ENCODE measurements at regions not wholly inside any gene's neighbourhood (a gene's known extent, or its start where the extent isn't known, plus 50 kb on each side); places are given as distances from the start of the nearest gene placed in this dataset.
A peak's percentile ranks its signal among the peaks of the same experiment; 100 is the strongest.

- no peaks in the 10 kb centered on the region for H3F3A ChIP-seq (ENCODE audit: insufficient read depth)
- no peak overlapping the region for H2AFZ ChIP-seq
- in situ Hi-C loops (cut with MboI): no loop called here
- no peak overlapping the region for H3K27ac ChIP-seq
- H3K9me3 ChIP-seq (ENCODE audit: low read depth): no peaks in the 10 kb centered on the region
- TF ChIP-seq EZH2phosphoT487 (IDR thresholded peaks at IDR 0.05; ENCODE audit: insufficient read depth, low read depth) (no peak), EZH2 (IDR thresholded peaks at IDR 0.05; ENCODE audit: insufficient read depth, poor library complexity, severe bottlenecking) (no peak)
- H3K79me2 ChIP-seq (ENCODE audit: insufficient read depth): no peaks in the 10 kb centered on the region
- no peaks in the 10 kb centered on the region for H3K36me3 ChIP-seq (ENCODE audit: low read depth)
- no peak for DNase-seq
- no peak overlapping the region for H3K9ac ChIP-seq
- no peak overlapping the region for H3K4me3 ChIP-seq
- no peaks in the 10 kb centered on the region for H4K20me1 ChIP-seq (ENCODE audit: insufficient read depth)
- no peaks in the 10 kb centered on the region for H3K9me2 ChIP-seq (ENCODE audit: insufficient read depth)
- H3K4me1 ChIP-seq (ENCODE audit: insufficient read depth): no peaks in the 10 kb centered on the region
- peaks cover 25% of the 10 kb centered on the region for H3K27me3 ChIP-seq (replicated peaks; ENCODE audit: insufficient read depth)
- no peak overlapping the region for H3K4me2 ChIP-seq (ENCODE audit: unreplicated experiment)
Measured at GRCh38 chr6:41460742-41461336, 85.3 kb upstream of the FOXP4 start.

GRCh38 chr6:41462033-41462432 is 84.1 kb upstream of the FOXP4 start:
- WGBS, 2 experiments (ENCODE audit: low coverage in 1 of 2, low lambda C conversion rate in 2 of 2, missing lambda C conversion rate in 2 of 2): 90% methylated on average over 4 of the region's 4 CpGs
- in situ Hi-C loops (cut with MboI): no loop called here
- no peak for TF ChIP-seq EZH2phosphoT487 (IDR thresholded peaks at IDR 0.05; ENCODE audit: insufficient read depth, low read depth)

GRCh38 chr6:41463062-41463930 is 82.9 kb upstream of the FOXP4 start:
- H3K9me2 ChIP-seq (ENCODE audit: insufficient read depth): no peaks in the 10 kb centered on the region
- H3K4me1 ChIP-seq (ENCODE audit: insufficient read depth): no peaks in the 10 kb centered on the region
- no peak overlapping the region for H3K4me2 ChIP-seq (ENCODE audit: unreplicated experiment)
- H4K20me1 ChIP-seq (ENCODE audit: insufficient read depth): no peaks in the 10 kb centered on the region
- H3F3A ChIP-seq (ENCODE audit: insufficient read depth): no peaks in the 10 kb centered on the region
- no peak overlapping the region for H3K9ac ChIP-seq
- H3K9me3 ChIP-seq (ENCODE audit: low read depth): no peaks in the 10 kb centered on the region
- peak; percentile 43 for DNase-seq
- H3K27ac ChIP-seq: no peak overlapping the region
- 63 to 68% methylated on average over 13 of the region's 13 CpGs for WGBS, 2 experiments (ENCODE audit: low coverage in 1 of 2, low lambda C conversion rate in 2 of 2, missing lambda C conversion rate in 2 of 2)
- peaks cover 10% of the 10 kb centered on the region for H3K27me3 ChIP-seq (replicated peaks; ENCODE audit: insufficient read depth)
- H3K79me2 ChIP-seq (ENCODE audit: insufficient read depth): no peaks in the 10 kb centered on the region
- in situ Hi-C loops (cut with MboI): no loop called here
- no peak overlapping the region for H2AFZ ChIP-seq
- H3K4me3 ChIP-seq: no peak overlapping the region
- no peaks in the 10 kb centered on the region for H3K36me3 ChIP-seq (ENCODE audit: low read depth)
- TF ChIP-seq EZH2 (IDR thresholded peaks at IDR 0.05; ENCODE audit: insufficient read depth, poor library complexity, severe bottlenecking) (no peak), EZH2phosphoT487 (IDR thresholded peaks at IDR 0.05; ENCODE audit: insufficient read depth, low read depth) (no peak)

More at GRCh38 chr6:41462033-41462432, 84.1 kb upstream of the FOXP4 start:
- Histone ChIP-seq H3K27me3 (replicated peaks; ENCODE audit: insufficient read depth) (peaks cover 22% of the 10 kb centered on the region), H3K4me1 (ENCODE audit: insufficient read depth) (no peaks in the 10 kb centered on the region), H3K9me3 (ENCODE audit: low read depth) (no peaks in the 10 kb centered on the region), H3K9ac (no peak overlapping the region), H3K4me2 (ENCODE audit: unreplicated experiment) (no peak overlapping the region), H2AFZ (no peak overlapping the region), H3K36me3 (ENCODE audit: low read depth) (no peaks in the 10 kb centered on the region), H3K27ac (no peak overlapping the region), H3K4me3 (no peak overlapping the region), H3K9me2 (ENCODE audit: insufficient read depth) (no peaks in the 10 kb centered on the region), H3K79me2 (ENCODE audit: insufficient read depth) (no peaks in the 10 kb centered on the region), H3F3A (ENCODE audit: insufficient read depth) (no peaks in the 10 kb centered on the region), H4K20me1 (ENCODE audit: insufficient read depth) (no peaks in the 10 kb centered on the region)
- no peak for DNase-seq

- Histone ChIP-seq H3K27ac (no peak overlapping the region), H3K27me3 (replicated peaks; ENCODE audit: insufficient read depth) (peaks cover 10% of the 10 kb centered on the region), H3K9me2 (ENCODE audit: insufficient read depth) (no peaks in the 10 kb centered on the region), H4K20me1 (ENCODE audit: insufficient read depth) (no peaks in the 10 kb centered on the region), H3K4me3 (no peak overlapping the region), H3K36me3 (ENCODE audit: low read depth) (no peaks in the 10 kb centered on the region), H2AFZ (no peak overlapping the region), H3K9me3 (ENCODE audit: low read depth) (no peaks in the 10 kb centered on the region), H3F3A (ENCODE audit: insufficient read depth) (no peaks in the 10 kb centered on the region), H3K4me1 (ENCODE audit: insufficient read depth) (no peaks in the 10 kb centered on the region), H3K4me2 (ENCODE audit: unreplicated experiment) (no peak overlapping the region), H3K79me2 (ENCODE audit: insufficient read depth) (no peaks in the 10 kb centered on the region), H3K9ac (no peak overlapping the region)
- TF ChIP-seq EZH2 (IDR thresholded peaks at IDR 0.05; ENCODE audit: insufficient read depth, poor library complexity, severe bottlenecking): no peak
- TF ChIP-seq EZH2phosphoT487 (IDR thresholded peaks at IDR 0.05; ENCODE audit: insufficient read depth, low read depth): no peak
- 82 to 84% methylated on average over 3 of the region's 3 CpGs for WGBS, 2 experiments (ENCODE audit: low coverage in 1 of 2, low lambda C conversion rate in 2 of 2, missing lambda C conversion rate in 2 of 2)
- in situ Hi-C loops (cut with MboI): no loop called here
- no peak for DNase-seq
Measured at GRCh38 chr6:41464019-41464418, 82.2 kb upstream of the FOXP4 start.
